Uterus (tissue), 3 donors: ENCODE measurements at regions not wholly inside any gene's neighbourhood (a gene's known extent, or its start where the extent isn't known, plus 50 kb on each side); places are given as distances from the start of the nearest gene placed in this dataset.

ENCODE experiments used
- DNase-seq, 2 donors: peaks; one replicate each; pipeline ENCODE4 v3.0.0-alpha.2; 2019 to 2020
- H3K27ac ChIP-seq, 2 donors: fragments of 200-600 bp; sonication (generic); 1 replicate in 1 of 2; 2 replicates in 1 of 2; pipeline ENCODE4 v1.5.1; 2016 to 2018
- H3K27me3 ChIP-seq, 2 donors: fragments of 200-600 bp; sonication (generic); one replicate each; pipeline ENCODE4 v1.5.1; 2018 to 2019; ENCODE audit warnings: control low read depth in 1 of 2
- H3K36me3 ChIP-seq, 2 donors: fragments of 200-600 bp; sonication (generic); one replicate each; pipeline ENCODE4 v1.5.1; 2019; ENCODE audit warnings: control low read depth in 1 of 2
- H3K4me1 ChIP-seq, 2 donors: fragments of 200-600 bp; sonication (generic); one replicate each; pipeline ENCODE4 v1.5.1; 2018 to 2019; ENCODE audit warnings: control low read depth in 1 of 2
- H3K4me3 ChIP-seq, 2 donors: fragments of 200-600 bp; sonication (generic); 1 replicate in 1 of 2; 2 replicates in 1 of 2; pipeline ENCODE4 v1.5.1; 2018 to 2019; ENCODE audit warnings: mild to moderate bottlenecking in 1 of 2
- H3K9me3 ChIP-seq, 2 donors: fragments of 200-600 bp; sonication (generic); one replicate each; pipeline ENCODE4 v1.5.1; 2019; ENCODE audit warnings: control low read depth in 1 of 2
- CTCF ChIP-seq, 4 experiments: fragments of 200-600 bp in 2 of 4; fragments of 450-650 bp in 2 of 4; sonication (generic) in 2 of 4; IDR thresholded peaks; one replicate each; pipeline ENCODE4 v1.5.1; 2016 to 2019; ENCODE audit warnings: antibody characterized with exemption in 4 of 4, mild to moderate bottlenecking in 2 of 4, moderate library complexity in 1 of 4
- POLR2A ChIP-seq, 2 donors: fragments of 450-650 bp; IDR thresholded peaks; one replicate each; pipeline ENCODE4 v1.6.1; 2016; ENCODE audit warnings: antibody characterized with exemption in 2 of 2, mild to moderate bottlenecking in 1 of 2, moderate library complexity in 1 of 2
- intact Hi-C: fragments of 100-400 bp; cut with DNase I; formaldehyde crosslinking; loops from one replicate; pipeline ENCODE4 v1.15.1; 2023; ENCODE audit warnings: low total_unique reads
- donor health status: DM: yes; HTN: yes; CAD: no.

- intact Hi-C loops: no loop called here
- no peak overlapping the region for H3K27ac ChIP-seq
- TF ChIP-seq POLR2A (IDR thresholded peaks at IDR 0.05) (no peak), CTCF (IDR thresholded peaks at IDR 0.05) (no peak)
- H3K36me3 ChIP-seq: no peaks in the 10 kb centered on the region
- DNase-seq: no peak
- peaks cover 0 to 13% of the 10 kb centered on the region in 2 donors for H3K4me1 ChIP-seq
- H3K4me3 ChIP-seq: no peak overlapping the region
- H3K9me3 ChIP-seq: no peaks in the 10 kb centered on the region
- peaks cover 7 to 48% of the 10 kb centered on the region in 2 donors for H3K27me3 ChIP-seq
Observed at GRCh38 chr4:41877020-41877796, 58.0 kb upstream of the TMEM33 start.

GRCh38 chr4:41874873-41875272, 60.4 kb upstream of the TMEM33 start:
- H3K27me3 ChIP-seq: peaks cover 0 to 40% of the 10 kb centered on the region in 2 donors

GRCh38 chr4:41874398-41874797, 60.8 kb upstream of the TMEM33 start:
- no peak for DNase-seq
- H3K4me1 ChIP-seq: no peaks in the 10 kb centered on the region
- TF ChIP-seq CTCF (IDR thresholded peaks at IDR 0.05): no peak
- no peak for TF ChIP-seq POLR2A (IDR thresholded peaks at IDR 0.05)
- H3K27ac ChIP-seq: no peak overlapping the region
- intact Hi-C loops: no loop called here
- no peaks in the 10 kb centered on the region for H3K9me3 ChIP-seq
- no peaks in the 10 kb centered on the region for H3K36me3 ChIP-seq
- H3K4me3 ChIP-seq: no peak overlapping the region
- H3K27me3 ChIP-seq: peaks cover 0 to 36% of the 10 kb centered on the region in 2 donors

More at GRCh38 chr4:41874873-41875272, 60.4 kb upstream of the TMEM33 start:
- no peak overlapping the region for H3K4me3 ChIP-seq
- TF ChIP-seq CTCF (IDR thresholded peaks at IDR 0.05): no peak
- TF ChIP-seq POLR2A (IDR thresholded peaks at IDR 0.05): no peak
- no peak for DNase-seq
- H3K36me3 ChIP-seq: no peaks in the 10 kb centered on the region
- intact Hi-C loops: no loop called here
- H3K27ac ChIP-seq: no peak overlapping the region
- no peaks in the 10 kb centered on the region for H3K4me1 ChIP-seq
- H3K9me3 ChIP-seq: no peaks in the 10 kb centered on the region

- Histone ChIP-seq H3K4me1 (no peaks in the 10 kb centered on the region), H3K9me3 (no peaks in the 10 kb centered on the region), H3K27ac (no peak overlapping the region), H3K27me3 (peaks cover 0 to 28% of the 10 kb centered on the region in 2 donors), H3K4me3 (no peak overlapping the region), H3K36me3 (no peaks in the 10 kb centered on the region)
- TF ChIP-seq POLR2A (IDR thresholded peaks at IDR 0.05): no peak
- no peak for TF ChIP-seq CTCF (IDR thresholded peaks at IDR 0.05)
- DNase-seq: no peak
- intact Hi-C loops: no loop called here
Observed at GRCh38 chr4:41873380-41874295, 61.6 kb upstream of the TMEM33 start.

- no peak overlapping the region for H3K27ac ChIP-seq
- DNase-seq: no peak
- peaks cover 0 to 7% of the 10 kb centered on the region in 2 donors for H3K4me1 ChIP-seq
- H3K4me3 ChIP-seq: no peak overlapping the region
- H3K9me3 ChIP-seq: no peaks in the 10 kb centered on the region
- intact Hi-C loops: no loop called here
- peaks cover 0 to 35% of the 10 kb centered on the region in 2 donors for H3K27me3 ChIP-seq
- TF ChIP-seq CTCF (IDR thresholded peaks at IDR 0.05) (no peak), POLR2A (IDR thresholded peaks at IDR 0.05) (no peak)
- no peaks in the 10 kb centered on the region for H3K36me3 ChIP-seq
Observed at GRCh38 chr4:41870035-41870434, 65.2 kb upstream of the TMEM33 start.
